OCI-LY7 (cell line): ENCODE measurements at regions not wholly inside any gene's neighbourhood (a gene's known extent, or its start where the extent isn't known, plus 50 kb on each side); places are given as distances from the start of the nearest gene placed in this dataset.

Experiments
- BruUV-seq: library from RNA; stranded (reverse); fragments of 400-500 nt; replicated peaks from 2 replicates; lab custom pipeline; 2021; lab: Mats Ljungman, UMichigan
- CTCF ChIA-PET: fragments of 300-600 bp; sonication (Branson Sonifier 250); formaldehyde crosslinking; loops from one replicate; lab custom pipeline; 2022; ENCODE audit warnings: antibody characterized with exemption; ENCODE audit not compliant: unreplicated experiment; lab: Charles Lee
- POLR2A ChIA-PET: fragments of 300-600 bp; sonication (Branson Sonifier 250); formaldehyde crosslinking; loops from one replicate; lab custom pipeline; 2022; ENCODE audit warnings: antibody characterized with exemption; lab: Charles Lee
- DNase-seq: peaks from one replicate; pipeline ENCODE4 v3.0.0-alpha.2; 2015; ENCODE audit warnings: low spot score
- H2AFZ ChIP-seq: fragments of 200-600 bp; sonication (generic), shearing (Covaris generic); 2 replicates; pipeline ENCODE4 v1.6.1; 2014; ENCODE audit warnings: mild to moderate bottlenecking, antibody characterized with exemption, low read length, moderate library complexity
- H3K27ac ChIP-seq: fragments of 200-600 bp; sonication (generic); 2 replicates; pipeline ENCODE4 v1.5.1; 2014; ENCODE audit warnings: mixed run types, low read depth, mild to moderate bottlenecking, moderate library complexity, low read length, inconsistent platforms; ENCODE audit not compliant: poor library complexity, severe bottlenecking
- H3K36me3 ChIP-seq: fragments of 200-600 bp; sonication (generic); 2 replicates; pipeline ENCODE4 v1.6.1; 2014; ENCODE audit warnings: mild to moderate bottlenecking, antibody characterized with exemption, low read length, moderate library complexity, mixed read lengths; ENCODE audit not compliant: insufficient read depth
- H3K4me1 ChIP-seq: fragments of 200-600 bp; sonication (generic); 2 replicates; pipeline ENCODE4 v1.5.1; 2014; ENCODE audit warnings: mild to moderate bottlenecking, low read length; ENCODE audit not compliant: insufficient read depth, poor library complexity, severe bottlenecking
- H3K4me2 ChIP-seq: fragments of 200-600 bp; sonication (generic); 2 replicates; pipeline ENCODE4 v1.6.1; 2014; ENCODE audit warnings: mild to moderate bottlenecking, low read length
- H3K4me3 ChIP-seq: fragments of 200-600 bp; sonication (generic); 2 replicates; pipeline ENCODE4 v1.5.1; 2014; ENCODE audit warnings: mild to moderate bottlenecking, low read depth, low read length; ENCODE audit not compliant: poor library complexity, severe bottlenecking
- H3K79me2 ChIP-seq: fragments of 200-600 bp; sonication (generic); 2 replicates; pipeline ENCODE4 v1.6.1; 2016; ENCODE audit warnings: low read depth, mild to moderate bottlenecking, low read length, moderate library complexity, mixed read lengths; ENCODE audit not compliant: insufficient read depth
- H3K9me2 ChIP-seq: fragments of 200-600 bp; sonication (generic); 2 replicates; pipeline ENCODE4 v1.6.1; 2016; ENCODE audit warnings: mild to moderate bottlenecking, low read length, mixed read lengths; ENCODE audit not compliant: insufficient read depth
- H3K9me3 ChIP-seq: fragments of 200-600 bp; sonication (generic); 2 replicates; pipeline ENCODE4 v1.6.1; 2014; ENCODE audit warnings: mild to moderate bottlenecking, mixed run types, low read length, mixed read lengths
- H4K20me1 ChIP-seq: fragments of 200-600 bp; sonication (generic); 2 replicates; pipeline ENCODE4 v1.6.1; 2014; ENCODE audit warnings: mild to moderate bottlenecking, antibody characterized with exemption, low read length, moderate library complexity, mixed read lengths; ENCODE audit not compliant: insufficient read depth
- CTCF ChIP-seq: fragments of 200-600 bp; sonication (generic); conservative IDR thresholded peaks from 2 replicates; pipeline ENCODE4 v1.5.1; 2014; ENCODE audit warnings: mild to moderate bottlenecking, antibody characterized with exemption, low read length, moderate library complexity, mixed read lengths
- EZH2phosphoT487 ChIP-seq: fragments of 200-600 bp; sonication (generic); IDR thresholded peaks from 2 replicates; pipeline ENCODE4 v1.6.1; 2018; ENCODE audit warnings: low read depth, borderline replicate concordance, mild to moderate bottlenecking, mixed run types, antibody characterized with exemption, low read length, moderate library complexity, mixed read lengths
- intact Hi-C: fragments of 100-400 bp; cut with micrococcal nuclease; formaldehyde crosslinking; loops from one replicate; pipeline ENCODE4 v1.10.0; 2022; ENCODE audit not compliant: unreplicated experiment

DNA sequence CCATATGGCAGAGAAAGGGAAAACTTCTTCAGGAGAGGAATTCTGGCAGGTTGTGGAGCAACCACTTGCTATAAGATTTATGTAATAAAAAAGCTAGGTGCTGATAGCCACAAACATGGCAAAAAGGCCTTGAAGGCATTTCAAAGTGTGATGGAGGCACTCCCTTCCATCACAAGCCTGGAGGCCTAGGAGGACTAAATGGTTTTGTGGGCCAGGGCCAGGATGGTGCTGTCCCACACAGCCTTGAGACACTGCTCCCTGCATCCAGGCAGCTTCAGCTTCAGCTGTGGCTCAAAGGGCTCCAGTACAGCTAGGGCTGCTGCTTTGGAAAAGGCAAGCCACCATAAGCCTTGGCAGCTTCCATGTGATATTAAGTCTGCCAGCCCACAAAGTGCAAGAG is 632.8 kb downstream of the BRINP1 start:
- Histone ChIP-seq H3K79me2 (no peaks in the 10 kb centered on the region), H3K27ac (no peak overlapping the region), H2AFZ (no peak overlapping the region), H3K4me3 (no peak overlapping the region), H3K9me3 (peaks cover 11% of the 10 kb centered on the region; the same call in 1 of the 2 replicates), H3K9me2 (no peaks in the 10 kb centered on the region), H4K20me1 (no peaks in the 10 kb centered on the region), H3K36me3 (no peaks in the 10 kb centered on the region), H3K4me1 (no peaks in the 10 kb centered on the region), H3K4me2 (no peak overlapping the region)
- TF ChIP-seq CTCF, result no peak
- no peak for TF ChIP-seq EZH2phosphoT487
- ChIA-PET POLR2A (no interaction called here), CTCF (no interaction called here)
- no peak for DNase-seq
- no TSS peak for BruUV-seq
- intact Hi-C loops, result no loop called here

DNA sequence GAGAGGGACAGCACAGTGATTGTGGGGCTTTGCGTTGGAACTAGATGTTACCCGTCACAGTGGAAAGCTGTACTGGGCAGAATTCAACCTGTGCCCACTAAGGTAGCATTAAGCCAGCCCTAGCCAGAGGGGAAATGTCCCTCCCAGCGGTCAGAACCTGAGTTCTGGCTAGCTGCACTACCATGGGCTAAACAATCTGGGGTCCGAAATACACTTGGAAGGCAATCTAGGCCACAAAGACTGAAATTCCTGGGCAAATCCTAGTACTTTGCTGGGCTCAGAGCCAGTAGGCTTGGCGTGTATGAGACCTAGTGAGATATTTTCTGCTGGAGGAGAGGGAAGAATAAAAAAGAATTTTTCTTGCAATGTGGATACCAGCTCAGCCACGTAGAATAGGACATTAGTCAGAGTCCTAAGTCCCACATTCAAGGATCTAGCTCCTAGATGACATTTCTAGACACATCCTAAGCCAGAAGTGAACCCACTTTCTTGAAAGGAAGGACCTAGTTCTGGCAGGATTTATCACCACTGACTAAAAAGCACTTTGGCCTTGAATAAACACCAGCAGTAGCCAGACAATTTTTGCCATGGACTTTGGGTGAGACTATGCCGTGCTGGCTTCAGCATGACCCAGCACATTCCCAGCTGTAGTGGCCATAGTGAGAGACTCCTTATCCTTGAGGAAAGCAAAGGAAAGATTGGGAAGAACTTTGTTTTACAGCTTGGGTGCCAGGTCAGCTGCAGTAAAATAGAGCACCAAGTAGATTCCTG is 618.0 kb downstream of the BRINP1 start:
- CTCF ChIA-PET, result no interaction called here
- intact Hi-C loops, result no loop called here

More for the DNA sequence above, 618.0 kb downstream of the BRINP1 start:
- Histone ChIP-seq H3K4me1 (no peaks in the 10 kb centered on the region), H3K36me3 (no peaks in the 10 kb centered on the region), H3K27ac (no peak overlapping the region), H3K4me3 (no peak overlapping the region), H3K79me2 (no peaks in the 10 kb centered on the region), H3K9me3 (no peaks in the 10 kb centered on the region), H3K4me2 (no peak overlapping the region), H2AFZ (no peak overlapping the region), H4K20me1 (no peaks in the 10 kb centered on the region), H3K9me2 (no peaks in the 10 kb centered on the region)
- no peak for DNase-seq
- POLR2A ChIA-PET, result no interaction called here
- TF ChIP-seq CTCF (no peak), EZH2phosphoT487 (no peak)
- BruUV-seq, result no TSS peak
